Coronary artery (tissue), 2 donors: ENCODE measurements at regions not wholly inside any gene's neighbourhood (a gene's known extent, or its start where the extent isn't known, plus 50 kb on each side); places are given as distances from the start of the nearest gene placed in this dataset.

Experiments used
- DNase-seq: peaks from one replicate; pipeline ENCODE4 v3.0.0-alpha.2; 2017; ENCODE audit warnings: low spot score
- H3K27ac ChIP-seq, 2 donors: fragments of 200-600 bp; sonication (generic); one replicate each; pipeline ENCODE4 v1.5.1; 2016 to 2019
- H3K4me3 ChIP-seq: fragments of 200-600 bp; sonication (generic); 2 replicates; pipeline ENCODE4 v1.5.1; 2016; ENCODE audit warnings: mild to moderate bottlenecking, moderate library complexity
- TF ChIP-seq, protein P1 (sequence below): fragments of 200-600 bp; sonication (generic); IDR thresholded peaks from one replicate; pipeline ENCODE4 v1.5.1; 2019; ENCODE audit warnings: antibody characterized with exemption

DNA sequence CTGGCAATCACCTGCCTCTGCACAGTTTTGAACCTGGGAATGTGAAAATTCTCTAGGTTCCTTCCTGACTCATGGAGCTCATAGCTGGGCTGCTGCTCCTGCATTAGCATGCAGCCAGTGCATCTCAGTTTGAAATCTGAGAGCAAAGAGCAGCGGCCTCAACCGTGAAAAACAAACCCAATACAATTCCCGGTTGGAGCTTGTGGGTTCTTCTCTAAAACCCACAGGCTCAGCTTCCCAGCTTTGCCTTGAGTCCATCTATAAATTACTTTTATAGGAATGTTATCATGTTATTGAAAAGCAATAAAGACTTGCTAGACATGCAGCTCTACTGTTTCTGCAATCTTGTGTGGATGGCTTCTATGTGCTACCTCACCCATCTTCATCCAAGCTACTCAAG lies 191.7 kb downstream of the CXCL12 start:
- DNase-seq, result no peak
- TF ChIP-seq, protein P1, sequence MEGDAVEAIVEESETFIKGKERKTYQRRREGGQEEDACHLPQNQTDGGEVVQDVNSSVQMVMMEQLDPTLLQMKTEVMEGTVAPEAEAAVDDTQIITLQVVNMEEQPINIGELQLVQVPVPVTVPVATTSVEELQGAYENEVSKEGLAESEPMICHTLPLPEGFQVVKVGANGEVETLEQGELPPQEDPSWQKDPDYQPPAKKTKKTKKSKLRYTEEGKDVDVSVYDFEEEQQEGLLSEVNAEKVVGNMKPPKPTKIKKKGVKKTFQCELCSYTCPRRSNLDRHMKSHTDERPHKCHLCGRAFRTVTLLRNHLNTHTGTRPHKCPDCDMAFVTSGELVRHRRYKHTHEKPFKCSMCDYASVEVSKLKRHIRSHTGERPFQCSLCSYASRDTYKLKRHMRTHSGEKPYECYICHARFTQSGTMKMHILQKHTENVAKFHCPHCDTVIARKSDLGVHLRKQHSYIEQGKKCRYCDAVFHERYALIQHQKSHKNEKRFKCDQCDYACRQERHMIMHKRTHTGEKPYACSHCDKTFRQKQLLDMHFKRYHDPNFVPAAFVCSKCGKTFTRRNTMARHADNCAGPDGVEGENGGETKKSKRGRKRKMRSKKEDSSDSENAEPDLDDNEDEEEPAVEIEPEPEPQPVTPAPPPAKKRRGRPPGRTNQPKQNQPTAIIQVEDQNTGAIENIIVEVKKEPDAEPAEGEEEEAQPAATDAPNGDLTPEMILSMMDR, result no peak
- H3K4me3 ChIP-seq, result no peak overlapping the region
- no peak overlapping the region for H3K27ac ChIP-seq

DNA sequence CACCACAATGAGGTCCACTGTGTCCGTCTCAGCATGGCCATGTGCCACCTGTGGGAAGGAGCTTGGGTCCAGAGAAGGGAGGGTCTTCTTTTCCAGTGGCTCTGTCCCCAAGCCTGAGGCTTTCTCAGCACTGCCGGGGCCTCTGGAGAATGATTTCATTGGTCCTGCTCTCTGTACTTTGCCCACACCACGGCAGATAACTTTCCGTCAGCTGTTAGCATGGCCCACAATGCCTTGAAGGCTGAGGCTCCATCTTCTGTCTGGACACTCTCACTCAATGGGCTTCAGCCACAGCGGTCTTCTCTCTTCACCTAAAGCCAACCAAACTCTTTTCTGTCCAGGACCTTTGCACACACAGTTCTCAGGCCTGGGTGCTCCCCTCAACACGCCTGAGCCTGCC lies 192.5 kb downstream of the CXCL12 start:
- TF ChIP-seq, protein P1, result no peak
- H3K4me3 ChIP-seq, result no peak overlapping the region
- DNase-seq, result no peak
- no peak overlapping the region for H3K27ac ChIP-seq

DNA sequence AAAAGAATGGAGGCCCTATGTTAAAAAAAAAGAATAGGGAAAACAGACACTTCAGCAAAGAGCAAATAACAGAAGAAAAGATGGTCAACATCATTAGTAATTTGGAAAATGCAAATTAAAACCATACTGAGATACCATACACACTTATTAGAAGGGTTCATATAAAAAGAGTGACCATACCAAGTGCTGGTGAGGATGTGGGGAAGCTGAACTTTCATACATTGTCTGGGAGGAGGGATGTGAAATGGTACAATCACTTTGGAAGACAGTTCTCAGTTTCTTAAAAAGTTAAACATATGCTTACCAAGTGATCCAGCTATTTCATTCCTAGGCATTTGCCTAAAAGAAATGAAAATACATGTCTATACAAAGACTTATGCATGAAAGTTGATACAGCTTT lies 194.4 kb downstream of the CXCL12 start:
- Histone ChIP-seq H3K27ac (no peak overlapping the region), H3K4me3 (no peak overlapping the region)
- TF ChIP-seq, protein P1, result no peak
- DNase-seq, result no peak

DNA sequence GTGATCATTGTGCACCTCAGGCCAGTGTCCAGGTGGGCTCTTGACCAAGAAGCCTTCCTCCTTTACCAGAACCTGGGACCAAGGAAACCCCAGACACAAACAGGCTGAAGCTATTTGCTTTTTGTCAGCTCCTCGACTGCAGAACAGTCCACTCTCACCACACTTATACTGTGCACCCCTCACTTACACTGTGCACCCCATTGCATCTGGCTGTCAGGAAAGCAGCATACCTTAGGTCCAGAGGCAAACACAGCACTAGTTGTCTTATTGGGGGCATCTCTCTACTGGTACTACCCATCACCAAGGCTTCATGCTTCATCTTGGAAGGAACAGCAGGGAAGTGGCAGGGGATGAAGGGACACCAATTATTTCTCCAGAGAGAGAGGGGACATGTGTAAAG lies 198.1 kb downstream of the CXCL12 start:
- H3K4me3 ChIP-seq, result no peak overlapping the region
- no peak for DNase-seq
- TF ChIP-seq, protein P1, result no peak
- H3K27ac ChIP-seq, result no peak overlapping the region

DNA sequence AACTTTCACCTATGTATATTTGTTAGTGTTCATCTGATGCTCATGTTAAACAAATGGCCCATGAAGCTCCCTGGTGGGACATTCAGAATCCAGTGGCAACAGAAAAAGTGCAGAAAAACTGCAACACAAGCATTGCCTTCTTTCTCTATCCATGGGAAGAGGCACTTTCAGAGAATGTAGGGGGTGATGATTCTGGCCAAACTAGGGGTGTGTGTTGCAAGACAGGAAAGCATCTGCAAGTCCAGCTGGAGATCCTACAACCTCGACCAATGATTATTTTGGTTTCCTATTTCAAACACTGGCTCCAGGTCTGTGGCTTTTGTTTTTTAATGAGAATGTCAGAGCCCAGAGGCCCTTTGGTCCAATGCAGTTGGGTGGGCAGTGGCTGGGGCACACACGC lies 198.7 kb downstream of the CXCL12 start:
- Histone ChIP-seq H3K27ac (no peak overlapping the region), H3K4me3 (no peak overlapping the region)
- TF ChIP-seq, protein P1, result no peak
- no peak for DNase-seq

DNA sequence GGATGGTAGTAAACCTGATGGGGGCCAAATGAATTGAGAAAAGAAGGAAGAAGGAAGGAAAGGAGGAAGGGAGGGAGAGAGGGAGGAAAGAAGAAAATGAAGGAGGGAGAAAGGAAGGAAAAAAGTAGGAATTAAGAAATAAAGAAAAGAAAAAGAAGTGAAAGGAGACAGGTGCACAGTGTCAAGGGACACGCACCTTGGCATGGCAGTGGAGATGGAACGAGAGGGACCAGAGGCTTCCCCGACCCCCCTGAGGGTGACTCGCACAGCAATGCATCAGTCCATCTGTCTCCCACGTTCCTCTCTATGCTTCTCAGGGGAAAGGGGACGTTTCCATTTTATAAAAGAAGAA lies 199.6 kb downstream of the CXCL12 start:
- DNase-seq, result no peak
- H3K4me3 ChIP-seq, result no peak overlapping the region
- TF ChIP-seq, protein P1, result no peak
- H3K27ac ChIP-seq, result no peak overlapping the region

DNA sequence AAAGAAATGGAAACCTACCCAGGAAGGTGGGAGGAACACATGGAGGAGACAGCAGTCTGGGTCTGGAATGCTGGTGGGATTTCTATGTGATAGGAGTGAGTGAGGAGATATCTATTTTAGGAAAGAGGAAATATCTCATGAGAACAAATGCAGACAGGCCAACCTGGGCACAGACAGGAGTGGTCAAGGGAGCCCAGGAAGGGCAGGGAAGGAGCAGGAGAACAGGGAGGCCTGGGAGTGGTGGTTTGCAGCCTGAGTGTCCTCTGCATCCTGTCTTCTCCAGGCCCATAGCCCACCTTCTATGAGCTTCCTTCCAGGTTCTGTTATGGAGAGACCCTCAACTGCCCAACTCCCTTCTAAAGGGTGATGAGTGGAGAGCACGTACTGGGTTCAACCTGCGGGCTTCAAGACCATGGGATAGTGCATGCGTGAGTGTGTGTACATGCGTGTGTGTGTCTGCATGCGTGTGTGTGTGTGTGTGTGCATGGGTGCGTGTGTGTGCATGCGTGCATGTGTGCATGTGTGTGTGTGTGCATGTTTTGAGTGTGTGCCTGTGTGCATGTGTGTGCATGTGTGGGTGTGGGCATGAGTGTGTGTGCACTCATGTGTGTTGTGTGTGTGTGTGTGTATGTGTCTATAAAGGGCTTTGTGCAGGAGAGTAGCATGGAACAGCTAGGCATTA lies 200.1 kb downstream of the CXCL12 start:
- DNase-seq, result no peak
- Histone ChIP-seq H3K4me3 (no peak overlapping the region), H3K27ac (no peak overlapping the region)
- TF ChIP-seq, protein P1, result no peak
